ENCODE measurements at regions not wholly inside any gene's neighbourhood (a gene's known extent, or its start where the extent isn't known, plus 50 kb on each side); places are given as distances from the start of the nearest gene placed in this dataset.

DNA sequence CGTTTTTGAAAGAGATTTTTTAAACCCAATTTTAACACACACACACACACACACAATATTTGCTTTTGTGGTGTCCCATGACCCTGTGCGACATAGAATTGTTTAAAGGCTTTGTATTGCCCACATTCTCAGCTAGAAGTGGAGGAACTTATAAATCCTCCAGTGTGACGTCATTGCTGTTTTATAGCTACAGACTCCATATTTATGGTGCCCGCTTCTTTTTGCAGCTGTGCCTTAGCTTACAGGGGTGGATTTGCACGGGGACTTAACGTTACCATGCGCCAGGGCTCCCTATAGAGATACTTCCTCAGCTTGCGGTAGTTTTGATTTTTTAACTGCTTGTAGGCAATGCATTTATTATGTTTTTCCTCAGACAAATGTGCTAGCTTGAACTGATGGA, 101.9 kb upstream of the SMIM21 start:
- peaks cover 10% of the 10 kb centered on the region for H3K4me1 Mint-ChIP-seq (ENCODE audit: unreplicated experiment)
- H3K36me3 Mint-ChIP-seq (ENCODE audit: low read depth, unreplicated experiment), result no peaks in the 10 kb centered on the region
- TF ChIP-seq, protein P1, sequence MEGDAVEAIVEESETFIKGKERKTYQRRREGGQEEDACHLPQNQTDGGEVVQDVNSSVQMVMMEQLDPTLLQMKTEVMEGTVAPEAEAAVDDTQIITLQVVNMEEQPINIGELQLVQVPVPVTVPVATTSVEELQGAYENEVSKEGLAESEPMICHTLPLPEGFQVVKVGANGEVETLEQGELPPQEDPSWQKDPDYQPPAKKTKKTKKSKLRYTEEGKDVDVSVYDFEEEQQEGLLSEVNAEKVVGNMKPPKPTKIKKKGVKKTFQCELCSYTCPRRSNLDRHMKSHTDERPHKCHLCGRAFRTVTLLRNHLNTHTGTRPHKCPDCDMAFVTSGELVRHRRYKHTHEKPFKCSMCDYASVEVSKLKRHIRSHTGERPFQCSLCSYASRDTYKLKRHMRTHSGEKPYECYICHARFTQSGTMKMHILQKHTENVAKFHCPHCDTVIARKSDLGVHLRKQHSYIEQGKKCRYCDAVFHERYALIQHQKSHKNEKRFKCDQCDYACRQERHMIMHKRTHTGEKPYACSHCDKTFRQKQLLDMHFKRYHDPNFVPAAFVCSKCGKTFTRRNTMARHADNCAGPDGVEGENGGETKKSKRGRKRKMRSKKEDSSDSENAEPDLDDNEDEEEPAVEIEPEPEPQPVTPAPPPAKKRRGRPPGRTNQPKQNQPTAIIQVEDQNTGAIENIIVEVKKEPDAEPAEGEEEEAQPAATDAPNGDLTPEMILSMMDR (IDR thresholded peaks at IDR 0.05; ENCODE audit: unreplicated experiment), result no peak
- H3K27me3 Mint-ChIP-seq (ENCODE audit: unreplicated experiment), result peaks cover 3% of the 10 kb centered on the region
- no peak overlapping the region for H3K4me3 Mint-ChIP-seq (ENCODE audit: unreplicated experiment)
- no peaks in the 10 kb centered on the region for H3K9me3 Mint-ChIP-seq (ENCODE audit: unreplicated experiment)
- DNase-seq (ENCODE audit: low spot score), result no peak
- no peak overlapping the region for H3K27ac Mint-ChIP-seq (ENCODE audit: unreplicated experiment)

DNA sequence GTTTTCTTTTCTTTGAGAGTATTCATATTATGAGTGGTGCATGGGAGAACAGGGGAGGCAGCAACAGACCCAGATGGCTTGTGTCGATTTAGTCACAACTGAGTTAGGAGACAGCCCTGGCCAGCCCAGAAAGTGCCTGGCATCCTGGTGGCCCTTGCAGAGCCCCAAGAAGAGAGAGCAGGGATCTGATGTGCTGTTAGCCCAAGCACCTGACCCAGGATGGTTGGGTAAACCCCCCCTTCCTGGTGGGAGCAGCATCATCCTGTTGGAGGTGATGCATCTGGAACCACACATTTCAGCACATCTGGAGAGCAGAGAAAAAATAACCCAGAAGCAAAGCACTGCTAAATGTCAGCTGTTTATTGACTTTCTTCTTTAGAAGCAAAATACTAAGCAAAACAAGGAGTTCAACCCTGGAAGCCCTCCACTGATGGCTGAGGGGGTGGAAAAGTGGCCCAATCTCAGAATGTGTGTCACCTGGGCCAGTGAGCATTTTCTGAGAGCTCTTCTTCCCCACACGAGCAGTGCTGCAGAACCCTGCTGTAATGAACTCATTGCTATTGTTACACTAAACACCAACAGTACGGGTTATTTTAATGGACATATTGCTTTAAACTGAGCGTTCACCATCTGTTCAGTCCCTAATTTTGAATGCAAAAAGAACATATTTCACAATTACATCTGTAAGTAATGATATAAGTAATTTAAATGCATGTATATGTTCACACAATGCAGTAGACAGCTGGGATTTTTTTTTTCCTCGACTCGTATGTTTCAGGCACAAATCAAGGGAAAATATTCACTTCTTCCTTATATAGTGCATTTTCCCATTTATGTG, 100.6 kb upstream of the SMIM21 start:
- Mint-ChIP-seq H3K4me1 (ENCODE audit: unreplicated experiment) (peaks cover 6% of the 10 kb centered on the region), H3K4me3 (ENCODE audit: unreplicated experiment) (no peak overlapping the region), H3K27ac (ENCODE audit: unreplicated experiment) (no peak overlapping the region), H3K36me3 (ENCODE audit: low read depth, unreplicated experiment) (no peaks in the 10 kb centered on the region), H3K9me3 (ENCODE audit: unreplicated experiment) (no peaks in the 10 kb centered on the region), H3K27me3 (ENCODE audit: unreplicated experiment) (peaks cover 3% of the 10 kb centered on the region)
- no peak for DNase-seq (ENCODE audit: low spot score)
- TF ChIP-seq, protein P1 (IDR thresholded peaks at IDR 0.05; ENCODE audit: unreplicated experiment), result no peak

DNA sequence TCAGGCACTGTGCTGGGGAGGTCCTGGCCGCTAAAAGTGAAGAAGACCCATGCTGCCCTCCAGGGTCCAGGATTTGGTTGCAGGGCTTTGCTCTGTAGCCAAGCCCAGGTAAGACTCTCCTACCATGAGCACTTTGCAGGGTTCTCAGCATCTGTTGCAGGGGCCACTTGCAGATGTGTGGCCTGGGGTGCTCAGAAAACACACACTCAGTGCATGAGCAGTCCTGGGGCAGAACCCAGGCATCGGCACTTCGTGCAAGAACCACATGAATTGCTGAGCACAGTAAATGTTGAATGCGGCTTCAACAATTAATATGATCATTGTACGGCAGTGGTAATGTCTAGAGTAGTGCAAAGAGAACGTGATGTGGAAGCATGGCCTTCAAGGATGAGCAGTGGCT, 98.5 kb upstream of the SMIM21 start:
- H3K4me1 Mint-ChIP-seq (ENCODE audit: unreplicated experiment), result no peaks in the 10 kb centered on the region
- TF ChIP-seq, protein P1 (IDR thresholded peaks at IDR 0.05; ENCODE audit: unreplicated experiment), result no peak
- no peak overlapping the region for H3K27ac Mint-ChIP-seq (ENCODE audit: unreplicated experiment)
- no peaks in the 10 kb centered on the region for H3K9me3 Mint-ChIP-seq (ENCODE audit: unreplicated experiment)
- no peak for DNase-seq (ENCODE audit: low spot score)
- peaks cover 3% of the 10 kb centered on the region for H3K27me3 Mint-ChIP-seq (ENCODE audit: unreplicated experiment)
- no peaks in the 10 kb centered on the region for H3K36me3 Mint-ChIP-seq (ENCODE audit: low read depth, unreplicated experiment)
- H3K4me3 Mint-ChIP-seq (ENCODE audit: unreplicated experiment), result no peak overlapping the region

DNA sequence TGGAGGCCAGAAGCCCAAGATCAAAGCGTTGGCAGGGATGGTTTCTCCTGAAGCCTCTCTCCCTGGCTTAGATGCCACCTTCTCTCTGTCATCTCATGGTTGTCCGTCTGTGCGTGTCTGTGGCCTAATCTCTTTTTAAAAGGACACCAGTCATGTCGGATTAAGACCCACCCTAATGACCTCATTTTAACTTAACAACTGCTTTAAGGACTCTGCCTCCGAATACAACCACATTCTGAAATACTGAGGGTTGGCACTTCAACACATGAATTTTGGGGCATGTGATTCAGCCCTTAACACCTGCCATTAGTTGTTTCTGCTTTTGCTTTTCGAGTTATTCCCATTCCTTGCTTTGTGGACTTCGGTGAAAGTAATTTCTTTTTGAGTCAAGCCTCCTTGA, 97.8 kb upstream of the SMIM21 start:
- no peaks in the 10 kb centered on the region for H3K4me1 Mint-ChIP-seq (ENCODE audit: unreplicated experiment)
- no peak for DNase-seq (ENCODE audit: low spot score)
- peaks cover 3% of the 10 kb centered on the region for H3K27me3 Mint-ChIP-seq (ENCODE audit: unreplicated experiment)
- H3K9me3 Mint-ChIP-seq (ENCODE audit: unreplicated experiment), result no peaks in the 10 kb centered on the region
- TF ChIP-seq, protein P1 (IDR thresholded peaks at IDR 0.05; ENCODE audit: unreplicated experiment), result no peak
- H3K4me3 Mint-ChIP-seq (ENCODE audit: unreplicated experiment), result no peak overlapping the region
- H3K27ac Mint-ChIP-seq (ENCODE audit: unreplicated experiment), result no peak overlapping the region
- no peaks in the 10 kb centered on the region for H3K36me3 Mint-ChIP-seq (ENCODE audit: low read depth, unreplicated experiment)

- TF ChIP-seq, protein P1 (IDR thresholded peaks at IDR 0.05; ENCODE audit: unreplicated experiment), result no peak
- peaks cover 3% of the 10 kb centered on the region for H3K27me3 Mint-ChIP-seq (ENCODE audit: unreplicated experiment)
- H3K4me3 Mint-ChIP-seq (ENCODE audit: unreplicated experiment), result no peak overlapping the region
- no peak overlapping the region for H3K27ac Mint-ChIP-seq (ENCODE audit: unreplicated experiment)
- no peak for DNase-seq (ENCODE audit: low spot score)
- no peaks in the 10 kb centered on the region for H3K9me3 Mint-ChIP-seq (ENCODE audit: unreplicated experiment)
- no peaks in the 10 kb centered on the region for H3K36me3 Mint-ChIP-seq (ENCODE audit: low read depth, unreplicated experiment)
- no peaks in the 10 kb centered on the region for H3K4me1 Mint-ChIP-seq (ENCODE audit: unreplicated experiment)
Measured at GRCh38 chr18:75524841-75525240, 97.3 kb upstream of the SMIM21 start.

Measured in endothelial cell (in vitro differentiated cells).